Endothelial cell of umbilical vein (primary cell): ENCODE measurements at regions not wholly inside any gene's neighbourhood (a gene's known extent, or its start where the extent isn't known, plus 50 kb on each side); places are given as distances from the start of the nearest gene placed in this dataset.

Experiments used
- BruUV-seq: library from RNA; stranded (reverse); fragments of 400-500 nt; replicated peaks from 2 replicates; lab custom pipeline; 2021; lab: Mats Ljungman, UMichigan
- CTCF ChIA-PET: fragments of 300-600, 350-600 bp; sonication (Branson Sonifier 250); formaldehyde crosslinking; loops from one replicate; lab custom pipeline; 2021; ENCODE audit warnings: antibody characterized with exemption, inconsistent platforms; lab: Charles Lee
- POLR2A ChIA-PET: fragments of 300-600, 350-600 bp; sonication (Branson Sonifier 250); formaldehyde crosslinking; loops from one replicate; lab custom pipeline; 2021; ENCODE audit warnings: antibody characterized with exemption, inconsistent platforms; lab: Charles Lee
- DNase-seq: peaks from one replicate; pipeline ENCODE4 v3.0.0-alpha.2; 2011; ENCODE audit warnings: low read depth, low spot score
- FAIRE-seq: peaks from 2 replicates; lab custom pipeline; 2011; peaks lifted over from hg19 to GRCh38; lab: Jason Lieb, UNC
- H2AFZ ChIP-seq: 2 replicates; pipeline ENCODE4 v1.6.0; 2012; ENCODE audit warnings: low read depth, low read length, control low read depth, inconsistent platforms
- H3K27ac ChIP-seq: 2 replicates; pipeline ENCODE4 v1.5.1; 2011; ENCODE audit warnings: low read depth, mild to moderate bottlenecking, control low read depth, low read length, moderate library complexity; ENCODE audit not compliant: insufficient read depth
- H3K27me3 ChIP-seq, 2 experiments: 2 replicates each; pipeline versions ENCODE4 v1.6.0 to v1.6.1; 2011; ENCODE audit warnings: low read length in 2 of 2, mixed read lengths in 1 of 2; ENCODE audit not compliant: control insufficient read depth in 2 of 2, insufficient read depth in 2 of 2
- H3K36me3 ChIP-seq, 2 experiments: 2 replicates in 1 of 2; 3 replicates in 1 of 2; pipeline ENCODE4 v1.5.1; 2011; ENCODE audit warnings: low read length in 2 of 2, mild to moderate bottlenecking in 1 of 2, moderate library complexity in 1 of 2; ENCODE audit not compliant: control insufficient read depth in 2 of 2, insufficient read depth in 2 of 2; ENCODE audit errors: extremely low read depth in 1 of 2
- H3K4me1 ChIP-seq: 3 replicates; pipeline ENCODE4 v1.5.1; 2011; ENCODE audit warnings: mild to moderate bottlenecking, low read length; ENCODE audit not compliant: control insufficient read depth, insufficient read depth; ENCODE audit errors: extremely low read depth
- H3K4me2 ChIP-seq: 2 replicates; pipeline ENCODE4 v1.6.1; 2011; ENCODE audit warnings: low read length, control low read depth, mixed read lengths; ENCODE audit not compliant: insufficient read depth
- H3K4me3 ChIP-seq, 3 experiments: fragments of 200-600 bp in 1 of 3; sonication (generic), shearing (Covaris generic) in 1 of 3; replicated peaks in 1 of 3; 2 replicates each; pipeline ENCODE4 v1.5.1; 2011 to 2016; ENCODE audit warnings: control low read depth in 3 of 3, low read length in 3 of 3, mild to moderate bottlenecking in 2 of 3, inconsistent platforms in 1 of 3, low read depth in 1 of 3, moderate library complexity in 1 of 3; ENCODE audit not compliant: insufficient read depth in 1 of 3
- H3K79me2 ChIP-seq: 2 replicates; pipeline ENCODE4 v1.6.0; 2012; ENCODE audit warnings: low read length, inconsistent platforms; ENCODE audit not compliant: control insufficient read depth, insufficient read depth
- H3K9ac ChIP-seq: replicated peaks from 2 replicates; pipeline ENCODE3; 2011; ENCODE audit warnings: low read length, control low read depth; ENCODE audit not compliant: insufficient read depth; ENCODE audit errors: extremely low read depth
- H3K9me1 ChIP-seq: replicated peaks from 3 replicates; pipeline ENCODE4 v1.6.0; 2011; ENCODE audit warnings: mild to moderate bottlenecking, low read length; ENCODE audit not compliant: control insufficient read depth, insufficient read depth; ENCODE audit errors: extremely low read depth
- H3K9me3 ChIP-seq: replicated peaks from 2 replicates; pipeline ENCODE4 v1.5.1; 2012; ENCODE audit warnings: low read length, inconsistent platforms; ENCODE audit not compliant: control insufficient read depth, insufficient read depth
- H4K20me1 ChIP-seq: replicated peaks from 2 replicates; pipeline ENCODE3; 2011; ENCODE audit warnings: mild to moderate bottlenecking, low read length; ENCODE audit not compliant: control insufficient read depth, insufficient read depth; ENCODE audit errors: extremely low read depth
- EZH2 ChIP-seq: IDR thresholded peaks from 2 replicates; pipeline ENCODE4 v1.6.1; 2012; ENCODE audit warnings: borderline replicate concordance, low read depth, mild to moderate bottlenecking, moderate library complexity, low read length, inconsistent platforms; ENCODE audit not compliant: severe bottlenecking
- FOS ChIP-seq: IDR thresholded peaks from 2 replicates; pipeline ENCODE4 v1.6.1; 2011; ENCODE audit warnings: mild to moderate bottlenecking, low read length, moderate library complexity, borderline replicate concordance; ENCODE audit not compliant: insufficient read depth
- GATA2 ChIP-seq: IDR thresholded peaks from 2 replicates; pipeline ENCODE4 v1.7.0; 2011; ENCODE audit warnings: low read depth, mild to moderate bottlenecking, moderate library complexity, mixed read lengths, low read length; ENCODE audit not compliant: insufficient read length, insufficient read depth
- JUN ChIP-seq: IDR thresholded peaks from 2 replicates; pipeline ENCODE4 v1.6.1; 2011; ENCODE audit warnings: borderline replicate concordance, low read depth; ENCODE audit not compliant: insufficient read length, insufficient read depth
- MYC ChIP-seq: IDR thresholded peaks from one replicate; pipeline ENCODE4 v1.6.1; 2011; ENCODE audit warnings: mild to moderate bottlenecking, low read depth, low read length
- POLR2A ChIP-seq: IDR thresholded peaks from 2 replicates; pipeline ENCODE4 v1.6.1; 2012; ENCODE audit warnings: low read depth, mild to moderate bottlenecking, control low read depth, low read length
- POLR2AphosphoS5 ChIP-seq: IDR thresholded peaks from 2 replicates; pipeline ENCODE4 v1.6.1; 2012; ENCODE audit warnings: low read depth, mild to moderate bottlenecking, control low read depth, low read length, moderate library complexity; ENCODE audit not compliant: insufficient read depth
- dilution Hi-C: fragments of 300-500 bp; cut with MboI; formaldehyde crosslinking; loops from one replicate; pipeline ENCODE4 v1.15.0; 2019; ENCODE audit warnings: low sequenced_read_pairs; ENCODE audit not compliant: extremely low pct_ligation_motif_present
- intact Hi-C: fragments of 100-400 bp; cut with micrococcal nuclease; formaldehyde crosslinking; loops from one replicate; pipeline ENCODE4 v1.10.0; 2022
- TF ChIP-seq, protein P1 (sequence below), 2 donors: IDR thresholded peaks; 1 replicate in 1 of 2; 2 replicates in 1 of 2; pipeline ENCODE4 v1.5.1; 2011; ENCODE audit warnings: low read length in 2 of 2, mild to moderate bottlenecking in 2 of 2, moderate library complexity in 2 of 2, control low read depth in 1 of 2, inconsistent platforms in 1 of 2, low read depth in 1 of 2; ENCODE audit not compliant: insufficient read depth in 1 of 2; ENCODE audit errors: extremely low read depth in 1 of 2
- TF ChIP-seq, protein P2 (sequence below): IDR thresholded peaks from 2 replicates; pipeline ENCODE4 v1.6.1; 2011; ENCODE audit not compliant: insufficient read depth, insufficient read length

DNA sequence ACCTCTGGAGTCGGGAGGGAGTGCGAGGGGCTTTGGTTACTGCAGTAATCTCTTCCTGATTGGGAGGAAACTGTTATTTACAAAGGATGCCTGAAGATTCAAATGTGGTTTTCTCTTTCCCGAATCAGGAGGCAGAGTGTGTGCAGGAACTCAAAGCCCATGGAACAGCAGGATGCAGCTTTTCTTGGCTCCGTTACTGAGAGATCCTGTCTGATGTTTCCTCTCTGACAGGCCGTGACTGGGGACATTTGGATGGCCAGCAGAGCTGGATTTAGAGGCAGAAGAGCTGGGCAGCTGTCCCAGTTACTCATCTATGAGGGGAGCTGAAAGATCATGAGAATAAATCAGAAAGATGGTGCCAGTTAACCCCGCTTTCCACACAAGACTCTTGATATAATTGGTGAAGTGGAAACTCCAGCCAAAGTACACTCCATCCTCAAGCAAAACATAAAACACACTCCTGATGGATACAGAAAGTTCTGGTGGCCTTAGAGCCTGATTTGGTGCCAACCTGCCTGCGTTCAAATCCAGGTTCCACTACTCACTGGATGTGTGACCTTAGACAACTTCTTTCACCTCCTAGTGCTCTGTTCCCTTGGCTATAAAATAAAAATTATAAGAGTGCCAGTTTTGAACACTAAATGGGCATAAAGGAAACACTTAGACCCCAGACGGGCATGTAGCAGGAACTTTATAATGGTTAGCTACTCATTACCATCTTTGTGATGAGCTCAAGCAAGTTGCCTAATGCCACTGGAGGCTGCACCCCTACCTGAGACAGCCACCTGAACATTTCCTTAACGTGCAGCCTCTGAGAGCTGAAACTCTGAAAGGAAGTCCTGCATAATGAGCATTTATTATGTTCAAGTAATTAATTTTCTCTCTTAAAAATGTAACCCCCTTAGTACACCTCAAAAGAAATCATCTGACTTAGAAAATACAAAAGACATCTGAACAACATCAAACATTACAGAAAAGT is 349.0 kb upstream of the GATB start:
- Histone ChIP-seq H3K36me3 (no peaks in the 10 kb centered on the region), H3K9ac (no peak overlapping the region), H3K79me2 (no peaks in the 10 kb centered on the region), H3K9me3 (no peaks in the 10 kb centered on the region), H3K4me3 (no peak overlapping the region), H3K27me3 (no peaks in the 10 kb centered on the region), H3K27ac (no peak overlapping the region), H2AFZ (no peak overlapping the region), H4K20me1 (no peaks in the 10 kb centered on the region), H3K9me1 (no peaks in the 10 kb centered on the region), H3K4me2 (no peak overlapping the region), H3K4me1 (peaks cover 16% of the 10 kb centered on the region)
- intact Hi-C loops (loop anchor here (5.0 kb wide), 3 partner anchors 242 to 427 kb away; partner anchors contain the start of gene FBXW7), dilution Hi-C loops (no loop called here)
- BruUV-seq, result no TSS peak
- TF ChIP-seq GATA2, result no peak
- peak; percentile 33 for TF ChIP-seq FOS
- FAIRE-seq, result peak; percentile 78
- ChIA-PET CTCF (interaction anchor here (1.0 kb wide), 1 partner anchor 64 kb away, joined by 3 read pairs; no protein-coding TSS in a partner anchor), POLR2A (no interaction called here)
- peak; percentile 82 for DNase-seq

DNA sequence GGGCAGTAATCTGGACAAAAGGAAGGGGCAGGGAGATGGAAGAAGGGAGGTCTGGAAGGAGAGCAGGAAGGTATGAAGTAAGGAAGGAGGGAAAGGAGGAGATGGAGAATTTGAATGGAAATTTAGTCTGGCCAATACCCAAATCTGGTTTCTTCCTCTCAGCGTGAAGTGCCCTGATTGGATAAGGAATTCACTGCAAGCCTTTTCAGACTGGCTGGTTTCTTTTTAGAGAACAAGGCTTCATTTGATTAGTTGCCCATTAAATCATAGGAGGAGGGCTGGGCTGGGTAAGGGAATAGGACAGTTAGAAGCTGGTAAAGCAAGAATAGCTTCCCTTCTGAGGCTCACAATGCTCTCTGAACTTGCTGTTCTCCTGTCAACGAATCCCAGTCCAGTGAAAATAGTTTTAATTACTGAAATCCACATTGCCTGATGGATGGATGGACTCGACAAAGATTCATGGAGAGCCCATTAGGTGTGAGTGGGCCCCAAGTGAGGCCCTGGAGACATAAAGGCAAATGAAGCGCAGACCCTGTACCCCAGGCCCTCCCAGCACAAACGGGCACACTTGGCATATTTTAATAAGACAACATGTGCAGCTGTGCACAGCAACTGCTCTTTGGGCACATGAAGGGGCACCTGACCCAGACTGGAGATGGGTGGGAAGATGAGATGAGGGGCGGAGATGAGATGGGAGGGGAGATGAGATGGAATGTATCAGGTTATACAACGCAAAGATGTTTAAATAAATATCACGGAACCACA is 347.1 kb upstream of the GATB start:
- H3K9ac ChIP-seq, result no peak overlapping the region
- CTCF ChIA-PET, result no interaction called here
- H3K4me2 ChIP-seq, result no peak overlapping the region
- H2AFZ ChIP-seq, result no peak overlapping the region
- H3K36me3 ChIP-seq, result no peaks in the 10 kb centered on the region
- H3K27ac ChIP-seq, result no peak overlapping the region
- H3K27me3 ChIP-seq, result no peaks in the 10 kb centered on the region
- dilution Hi-C loops, result no loop called here
- peaks cover 16% of the 10 kb centered on the region for H3K4me1 ChIP-seq
- H3K9me1 ChIP-seq, result no peaks in the 10 kb centered on the region
- no peak for FAIRE-seq
- no peak overlapping the region for H3K4me3 ChIP-seq
- H3K9me3 ChIP-seq, result no peaks in the 10 kb centered on the region
- no peaks in the 10 kb centered on the region for H3K79me2 ChIP-seq
- H4K20me1 ChIP-seq, result no peaks in the 10 kb centered on the region
- DNase-seq, result no peak
- intact Hi-C loops, result loop anchor here (2.0 to 5.0 kb wide), 4 partner anchors 99 to 429 kb away; partner anchors contain the start of gene FBXW7
- POLR2A ChIA-PET, result interaction anchor here (0.6 kb wide), 1 partner anchor 96 kb away, joined by 3 read pairs; no protein-coding TSS in a partner anchor
- BruUV-seq, result no TSS peak
- TF ChIP-seq, protein P1, sequence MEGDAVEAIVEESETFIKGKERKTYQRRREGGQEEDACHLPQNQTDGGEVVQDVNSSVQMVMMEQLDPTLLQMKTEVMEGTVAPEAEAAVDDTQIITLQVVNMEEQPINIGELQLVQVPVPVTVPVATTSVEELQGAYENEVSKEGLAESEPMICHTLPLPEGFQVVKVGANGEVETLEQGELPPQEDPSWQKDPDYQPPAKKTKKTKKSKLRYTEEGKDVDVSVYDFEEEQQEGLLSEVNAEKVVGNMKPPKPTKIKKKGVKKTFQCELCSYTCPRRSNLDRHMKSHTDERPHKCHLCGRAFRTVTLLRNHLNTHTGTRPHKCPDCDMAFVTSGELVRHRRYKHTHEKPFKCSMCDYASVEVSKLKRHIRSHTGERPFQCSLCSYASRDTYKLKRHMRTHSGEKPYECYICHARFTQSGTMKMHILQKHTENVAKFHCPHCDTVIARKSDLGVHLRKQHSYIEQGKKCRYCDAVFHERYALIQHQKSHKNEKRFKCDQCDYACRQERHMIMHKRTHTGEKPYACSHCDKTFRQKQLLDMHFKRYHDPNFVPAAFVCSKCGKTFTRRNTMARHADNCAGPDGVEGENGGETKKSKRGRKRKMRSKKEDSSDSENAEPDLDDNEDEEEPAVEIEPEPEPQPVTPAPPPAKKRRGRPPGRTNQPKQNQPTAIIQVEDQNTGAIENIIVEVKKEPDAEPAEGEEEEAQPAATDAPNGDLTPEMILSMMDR (IDR thresholded peaks at IDR 0.05; ENCODE audit: extremely low read depth in 1 of 2, insufficient read depth in 1 of 2, low read depth in 1 of 2, low read length in 2 of 2), result no peak
- TF ChIP-seq GATA2 (no peak), POLR2A (no peak), EZH2 (no peak), MYC (no peak), FOS (no peak), JUN (no peak), POLR2AphosphoS5 (no peak)
- TF ChIP-seq, protein P2, sequence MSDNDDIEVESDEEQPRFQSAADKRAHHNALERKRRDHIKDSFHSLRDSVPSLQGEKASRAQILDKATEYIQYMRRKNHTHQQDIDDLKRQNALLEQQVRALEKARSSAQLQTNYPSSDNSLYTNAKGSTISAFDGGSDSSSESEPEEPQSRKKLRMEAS, result no peak
